ENCODE measurements at regions not wholly inside any gene's neighbourhood (a gene's known extent, or its start where the extent isn't known, plus 50 kb on each side); places are given as distances from the start of the nearest gene placed in this dataset.

DNA sequence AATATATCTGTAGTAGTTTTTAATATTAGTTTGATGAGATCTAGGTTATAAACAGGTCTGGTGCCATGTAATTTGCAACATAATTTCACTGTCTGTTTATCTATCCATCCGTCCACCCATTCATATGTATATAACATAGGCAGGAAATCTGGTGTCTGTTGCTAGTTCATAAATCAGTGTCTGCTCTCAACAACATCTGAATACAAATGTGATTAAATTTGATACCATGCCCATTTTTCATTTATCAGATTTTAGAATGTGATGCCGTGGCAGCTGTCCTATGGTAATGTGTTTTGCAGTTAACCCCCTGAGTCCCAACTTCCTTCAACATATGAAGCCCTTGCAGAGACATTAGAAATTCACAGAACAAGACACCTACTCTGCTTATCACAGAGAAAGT is 228.4 kb downstream of the CMPK2 start:
- no peak for TF ChIP-seq CTCF (IDR thresholded peaks at IDR 0.05 in 2 of 3, conservative IDR thresholded peaks at IDR 0.05 in 1 of 3; ENCODE audit: borderline replicate concordance in 1 of 3, insufficient read depth in 1 of 3, low read depth in 2 of 3, low read length in 2 of 3)
- no peak for TF ChIP-seq POLR2A (IDR thresholded peaks at IDR 0.05; ENCODE audit: borderline replicate concordance, extremely low read depth, insufficient read depth, insufficient read length)
- TF ChIP-seq, protein P1, sequence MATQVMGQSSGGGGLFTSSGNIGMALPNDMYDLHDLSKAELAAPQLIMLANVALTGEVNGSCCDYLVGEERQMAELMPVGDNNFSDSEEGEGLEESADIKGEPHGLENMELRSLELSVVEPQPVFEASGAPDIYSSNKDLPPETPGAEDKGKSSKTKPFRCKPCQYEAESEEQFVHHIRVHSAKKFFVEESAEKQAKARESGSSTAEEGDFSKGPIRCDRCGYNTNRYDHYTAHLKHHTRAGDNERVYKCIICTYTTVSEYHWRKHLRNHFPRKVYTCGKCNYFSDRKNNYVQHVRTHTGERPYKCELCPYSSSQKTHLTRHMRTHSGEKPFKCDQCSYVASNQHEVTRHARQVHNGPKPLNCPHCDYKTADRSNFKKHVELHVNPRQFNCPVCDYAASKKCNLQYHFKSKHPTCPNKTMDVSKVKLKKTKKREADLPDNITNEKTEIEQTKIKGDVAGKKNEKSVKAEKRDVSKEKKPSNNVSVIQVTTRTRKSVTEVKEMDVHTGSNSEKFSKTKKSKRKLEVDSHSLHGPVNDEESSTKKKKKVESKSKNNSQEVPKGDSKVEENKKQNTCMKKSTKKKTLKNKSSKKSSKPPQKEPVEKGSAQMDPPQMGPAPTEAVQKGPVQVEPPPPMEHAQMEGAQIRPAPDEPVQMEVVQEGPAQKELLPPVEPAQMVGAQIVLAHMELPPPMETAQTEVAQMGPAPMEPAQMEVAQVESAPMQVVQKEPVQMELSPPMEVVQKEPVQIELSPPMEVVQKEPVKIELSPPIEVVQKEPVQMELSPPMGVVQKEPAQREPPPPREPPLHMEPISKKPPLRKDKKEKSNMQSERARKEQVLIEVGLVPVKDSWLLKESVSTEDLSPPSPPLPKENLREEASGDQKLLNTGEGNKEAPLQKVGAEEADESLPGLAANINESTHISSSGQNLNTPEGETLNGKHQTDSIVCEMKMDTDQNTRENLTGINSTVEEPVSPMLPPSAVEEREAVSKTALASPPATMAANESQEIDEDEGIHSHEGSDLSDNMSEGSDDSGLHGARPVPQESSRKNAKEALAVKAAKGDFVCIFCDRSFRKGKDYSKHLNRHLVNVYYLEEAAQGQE (IDR thresholded peaks at IDR 0.05; ENCODE audit: low read depth): no peak
- no peak for TF ChIP-seq EZH2 (IDR thresholded peaks at IDR 0.05)
- TF ChIP-seq, protein P2, sequence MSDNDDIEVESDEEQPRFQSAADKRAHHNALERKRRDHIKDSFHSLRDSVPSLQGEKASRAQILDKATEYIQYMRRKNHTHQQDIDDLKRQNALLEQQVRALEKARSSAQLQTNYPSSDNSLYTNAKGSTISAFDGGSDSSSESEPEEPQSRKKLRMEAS (IDR thresholded peaks at IDR 0.05): no peak
- no peak for TF ChIP-seq ZNF274 (IDR thresholded peaks at IDR 0.05; ENCODE audit: low read depth, low read length)

Measured in HCT116 (cell line).